GM18511 (cell line): ENCODE measurements at regions not wholly inside any gene's neighbourhood (a gene's known extent, or its start where the extent isn't known, plus 50 kb on each side); places are given as distances from the start of the nearest gene placed in this dataset.

Experiments used
- ATAC-seq: cut with Tn5 transposase; IDR thresholded peaks from one replicate; pipeline ENCODE4 v1.9.1; 2021; ENCODE audit warnings: mild to moderate bottlenecking, moderate library complexity; ENCODE audit not compliant: unreplicated experiment

DNA sequence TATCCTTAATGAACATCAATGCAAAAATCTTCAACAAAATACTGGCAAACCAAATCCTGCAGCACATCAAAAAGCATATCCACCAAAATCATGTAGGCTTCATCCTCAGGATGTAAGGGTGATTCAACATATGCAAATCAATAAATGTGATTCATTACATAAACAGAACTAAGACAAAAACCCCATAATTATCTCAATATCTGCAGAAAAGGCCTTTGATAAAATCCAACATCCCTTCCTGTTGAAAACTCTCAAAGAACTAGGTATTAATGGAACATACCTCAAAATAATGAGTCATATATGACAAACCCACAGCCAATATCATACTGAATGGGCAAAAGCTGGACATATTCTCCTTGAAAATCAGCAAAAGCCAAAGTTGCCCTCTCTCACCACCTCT is 54.6 kb upstream of the DEPDC1 start:
- no peak for ATAC-seq

DNA sequence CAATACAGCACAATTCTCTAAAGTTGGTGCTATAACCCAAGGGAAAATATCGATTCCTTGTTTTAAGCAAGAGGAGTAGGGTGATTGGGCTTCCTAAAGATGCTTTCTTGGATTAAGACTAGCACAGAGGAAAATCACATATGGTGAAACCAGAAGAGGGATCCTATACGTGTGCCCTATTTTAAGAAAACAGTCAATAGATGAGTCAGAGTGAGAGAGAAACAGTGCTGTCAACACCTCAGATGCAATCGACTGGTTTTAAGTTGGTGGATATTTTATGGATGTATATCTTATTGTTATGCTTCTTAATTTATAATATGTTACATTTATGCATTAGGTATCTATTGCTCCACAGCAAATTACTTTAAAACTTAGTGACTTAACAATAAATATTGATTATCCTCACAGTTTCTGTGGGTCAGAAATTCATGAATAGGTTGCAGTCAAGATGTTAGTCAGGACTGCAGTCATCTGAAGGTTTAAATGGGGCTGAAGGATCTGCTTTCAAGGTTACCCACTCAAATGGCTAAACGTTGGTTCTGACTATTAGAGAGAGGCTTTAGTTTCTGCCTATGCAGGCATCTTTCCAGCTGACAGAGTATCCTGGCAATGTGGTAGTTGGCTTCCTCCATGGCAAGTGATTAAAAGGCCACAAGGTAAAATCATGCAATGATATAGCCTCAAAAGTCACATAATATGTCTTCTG is 61.6 kb upstream of the DEPDC1 start:
- ATAC-seq: no peak

DNA sequence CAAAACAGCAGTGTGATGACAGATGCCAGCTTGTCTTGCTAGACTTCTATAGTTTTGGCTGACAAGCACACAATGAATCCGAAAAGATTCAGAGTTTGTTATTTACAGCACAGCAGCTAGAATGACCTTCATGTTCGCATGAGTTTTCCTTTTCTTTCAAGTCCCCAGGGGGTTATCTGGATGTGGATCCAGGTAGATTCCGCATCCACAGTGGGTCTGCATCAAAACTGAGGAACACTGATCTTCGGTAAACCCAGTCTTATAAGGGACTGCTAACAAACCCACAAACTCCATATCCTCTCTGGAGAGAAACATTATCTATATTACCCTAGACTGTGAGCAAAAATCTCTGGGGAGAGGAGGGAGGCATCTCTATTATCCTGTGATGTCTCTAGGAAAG is 69.0 kb upstream of the DEPDC1 start:
- ATAC-seq: no peak

DNA sequence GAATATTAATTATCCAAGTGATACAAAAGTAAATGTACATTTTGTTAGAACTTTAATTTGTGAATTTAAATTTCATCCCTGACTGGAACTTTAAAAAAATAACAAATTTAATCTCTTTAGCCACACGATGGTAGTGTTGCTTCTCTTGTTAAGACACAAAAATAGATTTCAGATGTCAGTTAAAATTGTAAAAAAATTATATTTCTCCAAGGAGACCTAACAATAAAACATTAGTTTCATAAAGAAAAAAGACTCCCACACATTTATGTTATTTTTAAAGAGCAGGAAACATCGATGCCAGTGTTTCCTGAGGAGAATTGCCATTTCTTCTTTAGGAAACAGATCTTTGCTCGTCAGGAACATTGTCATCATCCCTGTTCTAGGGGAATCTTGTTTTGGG is 74.0 kb upstream of the DEPDC1 start:
- ATAC-seq: no peak

DNA sequence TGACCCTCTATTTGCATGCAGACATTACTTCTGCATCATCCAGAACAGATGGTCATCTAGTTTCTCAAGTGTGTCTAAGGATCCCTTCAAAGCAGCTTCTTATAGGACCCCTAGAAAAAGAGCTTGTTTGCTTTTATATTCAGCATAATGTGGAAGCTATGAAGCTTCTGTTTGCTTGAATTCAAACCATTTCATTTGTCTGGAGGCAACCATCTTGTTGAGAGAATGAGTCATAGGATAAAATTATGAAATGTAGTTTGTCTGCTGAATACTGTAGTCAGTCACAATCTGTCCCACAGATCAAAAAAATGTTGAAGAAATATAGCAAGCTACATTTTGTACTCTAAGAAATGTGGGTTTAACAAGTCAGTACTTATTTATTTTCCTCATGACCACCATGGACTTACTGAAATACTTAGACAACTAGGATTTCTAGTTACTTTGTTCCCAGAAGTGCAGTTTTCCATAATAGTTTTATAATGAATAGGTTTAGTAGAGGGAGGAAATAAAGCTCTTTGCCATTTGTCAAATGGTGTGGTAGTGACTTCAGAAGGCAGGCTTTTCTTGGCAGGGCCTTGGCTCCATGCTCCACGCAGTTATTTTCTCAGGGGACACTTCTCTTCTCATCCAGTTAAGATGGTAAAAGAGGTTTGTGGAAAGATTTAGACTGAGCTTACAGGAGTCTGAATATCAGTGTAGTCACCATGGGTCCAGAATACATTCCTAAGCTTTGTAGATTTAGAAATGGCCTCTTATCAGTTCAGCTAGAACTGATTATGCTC is 74.8 kb upstream of the DEPDC1 start:
- ATAC-seq: no peak

DNA sequence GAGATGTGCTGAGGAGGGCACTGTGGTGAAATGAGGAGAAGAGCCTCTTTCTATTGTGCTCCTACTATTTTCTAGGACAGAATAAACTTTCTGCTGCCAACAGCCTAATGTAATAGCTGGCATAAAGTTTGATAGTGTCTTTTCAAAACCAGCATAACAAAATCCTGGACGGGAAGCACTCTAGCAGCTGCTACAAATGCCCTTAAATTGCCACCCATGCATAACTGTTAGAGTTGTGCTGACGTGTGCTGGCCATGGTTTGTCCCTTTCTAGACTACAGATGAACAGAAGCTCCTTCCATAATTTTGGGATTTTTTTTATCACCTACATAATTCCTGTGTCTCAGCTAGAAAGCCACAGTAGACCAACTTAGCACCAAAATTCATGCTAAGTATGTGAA is 88.5 kb upstream of the DEPDC1 start:
- no peak for ATAC-seq

DNA sequence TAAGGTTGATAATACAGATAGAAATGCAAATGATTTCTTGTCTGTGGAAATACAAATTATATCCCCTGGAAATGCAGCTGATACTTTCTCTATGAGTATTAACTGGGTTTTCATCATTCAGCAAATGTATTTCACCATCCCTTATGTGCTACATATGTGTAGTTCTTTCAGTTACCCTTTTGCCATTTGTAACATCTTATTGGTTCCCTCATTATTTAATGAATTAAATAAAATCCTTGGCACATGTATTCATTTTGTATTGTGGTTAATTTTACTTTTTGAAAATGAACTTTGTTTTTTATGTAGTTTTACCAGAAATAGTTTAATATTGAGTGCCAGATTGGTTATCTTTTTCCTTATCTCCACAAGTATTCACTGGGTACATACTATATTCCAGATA is 89.9 kb upstream of the DEPDC1 start:
- ATAC-seq: no peak

DNA sequence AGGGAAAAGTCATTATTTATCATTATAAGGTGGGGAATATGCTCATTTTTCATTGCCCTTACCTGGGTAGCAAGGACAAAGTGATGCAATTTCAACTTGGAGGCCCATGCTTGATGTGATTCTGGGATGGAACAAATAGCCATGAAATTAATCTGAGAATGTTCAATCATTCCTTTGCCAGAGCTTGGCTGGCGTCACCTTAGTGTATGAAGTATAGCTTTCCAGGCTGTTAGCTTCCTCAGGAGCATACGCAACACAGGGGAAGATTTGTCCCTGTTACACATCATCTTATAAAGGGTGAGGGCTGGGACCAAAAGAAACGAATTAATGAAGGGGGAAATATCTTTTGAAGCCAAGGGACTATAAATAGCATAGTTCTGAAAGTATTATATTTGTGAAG is 91.4 kb upstream of the DEPDC1 start:
- no peak for ATAC-seq

DNA sequence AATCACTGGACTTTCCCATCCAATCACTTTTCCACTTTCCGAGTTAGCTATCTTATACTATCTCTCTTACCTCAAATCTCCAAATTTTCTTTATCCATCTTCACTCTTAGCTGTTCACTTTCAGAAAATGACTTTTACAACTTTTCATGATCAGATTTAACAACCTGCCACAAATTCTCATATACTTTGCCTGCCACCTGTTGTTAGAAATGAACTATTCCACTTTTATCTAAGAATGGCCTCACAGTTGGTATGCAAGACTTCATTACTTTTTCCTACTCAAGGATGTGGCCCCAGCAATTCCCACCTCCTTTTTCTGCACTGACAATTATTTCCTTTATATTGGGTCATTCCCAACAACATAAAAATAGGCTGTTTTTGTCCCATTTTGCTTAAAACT is 93.6 kb upstream of the DEPDC1 start:
- no peak for ATAC-seq

DNA sequence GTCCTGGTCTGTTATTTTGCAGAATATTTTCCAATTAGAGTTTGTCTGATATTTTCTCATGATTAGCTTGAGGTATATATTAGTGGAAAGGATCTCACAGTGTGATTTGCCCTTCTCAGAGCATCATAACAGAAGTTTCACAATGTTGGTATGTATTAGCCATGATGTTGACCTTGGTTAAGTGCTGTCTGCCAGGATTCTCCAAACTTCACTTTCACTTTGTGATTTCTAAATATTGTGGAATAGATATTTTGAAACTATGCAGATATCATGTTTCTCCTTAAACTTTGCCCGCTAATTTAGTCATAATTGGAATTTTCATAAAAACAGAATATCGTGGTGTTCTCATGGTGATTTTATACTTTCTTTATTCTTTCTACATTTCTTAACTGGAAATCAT is 98.0 kb upstream of the DEPDC1 start:
- no peak for ATAC-seq

DNA sequence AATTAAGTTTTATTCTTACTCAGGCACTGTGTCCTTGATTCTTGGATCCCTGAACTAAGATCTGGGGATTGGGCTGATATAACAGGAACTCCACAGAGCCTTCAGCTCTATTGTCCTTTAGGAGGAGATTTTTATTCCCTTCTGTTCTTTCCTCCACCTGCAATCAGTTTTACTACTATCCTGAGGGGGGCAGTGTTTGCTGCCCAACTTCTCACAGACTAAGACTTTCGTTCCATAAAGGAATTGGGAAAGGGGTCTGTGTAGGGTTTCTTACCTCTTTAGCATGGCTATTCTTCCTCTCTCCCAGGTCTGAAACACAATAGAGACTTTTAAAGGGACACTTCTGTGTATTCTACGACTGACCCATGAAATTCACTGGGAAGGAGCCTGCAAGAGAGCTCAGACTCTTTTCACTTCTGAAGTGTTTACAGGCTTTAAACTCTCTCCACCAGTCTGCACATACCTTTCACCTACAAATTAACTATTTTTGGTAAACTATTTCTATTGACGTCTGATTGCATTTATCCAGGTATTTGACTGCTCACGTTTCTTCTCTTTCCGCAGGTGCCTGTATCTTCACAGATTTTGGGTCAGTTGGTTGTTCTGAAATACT is 103.3 kb upstream of the DEPDC1 start:
- ATAC-seq: no peak

DNA sequence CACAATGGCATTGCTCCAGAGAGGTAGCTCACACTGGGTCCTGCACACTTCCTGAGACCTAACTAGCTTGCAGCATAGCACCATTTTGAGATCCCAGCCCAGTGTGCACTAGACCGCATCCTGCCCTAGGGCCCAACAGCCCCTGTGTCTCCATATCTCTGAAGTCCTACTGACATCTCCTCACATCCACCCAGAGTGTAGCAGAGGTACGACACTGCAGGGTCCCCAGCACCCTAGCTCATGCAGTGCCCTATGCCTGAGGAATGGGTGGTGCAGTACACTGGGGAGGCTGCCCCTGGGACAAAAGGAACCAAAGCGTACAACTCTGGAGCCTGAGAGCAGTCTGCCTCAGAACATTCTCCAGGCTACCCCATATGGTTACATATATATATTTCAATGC is 111.4 kb upstream of the DEPDC1 start:
- no peak for ATAC-seq

DNA sequence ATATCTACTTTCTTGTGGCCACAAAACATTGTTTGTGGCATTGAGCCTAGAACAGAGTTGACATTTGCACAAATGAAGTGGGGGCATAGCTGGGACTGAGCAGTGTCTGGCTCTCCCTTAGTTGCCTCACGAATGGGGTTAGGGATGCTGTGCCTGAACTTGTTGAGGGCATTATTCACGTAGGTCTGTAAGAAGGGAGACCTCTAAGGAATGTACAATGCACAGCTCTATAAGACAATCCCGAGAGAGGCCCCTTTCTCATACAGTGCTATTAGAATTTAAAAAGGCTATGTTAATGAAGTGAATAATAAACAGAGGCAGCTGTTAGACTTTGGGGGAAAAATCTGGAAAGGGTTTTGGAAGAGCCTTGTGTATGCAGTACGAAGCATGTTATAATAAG is 118.4 kb upstream of the DEPDC1 start:
- no peak for ATAC-seq

DNA sequence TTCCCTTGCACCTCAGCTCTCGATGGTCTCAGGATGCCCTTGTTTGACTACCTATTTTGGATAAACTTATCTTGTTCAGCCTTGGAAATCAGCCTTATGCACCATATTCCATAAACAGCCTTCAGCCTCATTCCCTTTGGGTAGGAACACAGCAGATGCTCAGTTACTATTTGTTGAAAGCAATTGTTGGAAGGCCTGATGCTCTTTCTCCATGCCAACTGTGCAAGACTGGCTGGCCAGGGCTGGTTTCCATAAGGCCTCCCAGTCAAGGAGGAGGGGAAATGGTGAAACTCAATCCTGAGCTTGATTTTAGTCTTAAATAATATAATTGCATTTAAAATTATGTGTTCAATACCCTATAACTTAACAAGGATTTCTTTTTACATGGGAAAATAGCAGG is 121.1 kb upstream of the DEPDC1 start:
- ATAC-seq: no peak

DNA sequence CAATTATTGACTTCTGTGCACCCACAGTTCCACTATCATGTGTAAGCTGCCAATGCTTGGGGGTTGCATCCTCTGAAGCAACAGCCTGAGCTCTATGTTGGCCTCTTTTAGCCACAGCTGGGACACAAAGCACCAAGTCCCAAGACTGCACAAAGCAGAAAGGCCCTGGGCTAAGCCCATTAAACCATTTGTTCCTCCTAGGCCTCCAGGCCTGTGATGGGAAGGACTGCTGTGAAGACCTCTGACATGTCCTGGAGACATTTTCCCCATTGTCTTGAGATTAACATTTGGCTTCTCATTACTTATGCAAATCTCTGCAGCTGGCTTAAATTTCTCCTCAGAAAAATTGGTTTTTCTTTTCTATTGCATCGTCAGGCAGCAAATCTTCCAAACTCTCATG is 123.7 kb upstream of the DEPDC1 start:
- ATAC-seq: no peak

DNA sequence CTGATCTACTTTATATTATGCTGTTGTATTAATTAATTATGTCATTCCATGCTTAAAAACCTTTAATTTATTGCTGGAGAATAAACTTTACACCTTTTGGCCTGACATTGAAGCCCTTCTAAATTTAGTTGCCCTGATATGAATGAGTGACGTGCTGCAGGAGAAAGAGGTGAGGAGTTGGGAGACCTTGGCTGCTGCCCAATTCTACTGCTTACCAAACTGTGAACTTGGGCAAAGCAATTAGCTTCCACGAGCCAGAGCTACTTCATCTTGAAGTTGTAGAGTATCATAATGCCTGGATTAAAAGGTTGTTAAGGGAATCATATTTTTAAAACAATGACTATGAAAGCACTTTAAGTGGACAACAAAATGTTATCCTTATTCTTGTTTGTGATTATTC is 126.8 kb upstream of the DEPDC1 start:
- ATAC-seq: no peak

DNA sequence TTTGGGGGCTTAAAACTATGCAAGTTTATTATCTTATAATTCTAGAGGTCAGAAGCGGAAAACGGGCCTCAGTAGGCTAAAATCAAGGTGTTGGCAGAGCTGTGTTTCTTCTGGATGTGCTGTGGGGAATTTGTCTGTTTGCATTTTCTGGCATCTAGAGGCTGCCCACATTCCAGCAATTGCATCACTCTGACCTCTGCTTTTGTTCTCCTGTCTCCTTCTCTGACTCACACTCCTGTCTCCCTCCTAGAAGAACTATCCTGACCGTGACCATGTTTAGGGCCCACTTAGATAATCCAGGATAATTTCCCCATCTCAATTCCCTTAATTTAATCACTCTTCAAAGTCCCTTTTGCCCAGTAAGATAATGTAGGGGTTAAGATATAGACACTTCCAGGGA is 127.4 kb upstream of the DEPDC1 start:
- no peak for ATAC-seq

DNA sequence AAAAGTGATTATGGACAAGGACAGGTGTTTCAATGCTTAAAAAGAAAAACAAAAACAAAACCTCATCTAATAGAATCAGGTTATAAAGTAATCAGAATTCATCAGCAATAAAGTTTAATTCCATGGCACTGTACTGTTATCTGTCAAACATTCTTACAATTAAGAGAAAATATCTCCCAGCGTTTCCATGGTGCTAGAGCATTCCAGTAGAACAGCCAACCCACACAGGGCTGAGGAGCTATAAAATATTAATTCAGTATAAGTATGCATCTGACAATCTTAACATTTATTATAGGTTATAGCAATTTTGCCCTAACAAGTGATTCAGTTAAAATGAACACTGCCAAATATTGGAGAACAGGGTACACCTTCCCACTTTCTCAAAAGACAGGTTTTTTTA is 128.7 kb upstream of the DEPDC1 start:
- no peak for ATAC-seq

DNA sequence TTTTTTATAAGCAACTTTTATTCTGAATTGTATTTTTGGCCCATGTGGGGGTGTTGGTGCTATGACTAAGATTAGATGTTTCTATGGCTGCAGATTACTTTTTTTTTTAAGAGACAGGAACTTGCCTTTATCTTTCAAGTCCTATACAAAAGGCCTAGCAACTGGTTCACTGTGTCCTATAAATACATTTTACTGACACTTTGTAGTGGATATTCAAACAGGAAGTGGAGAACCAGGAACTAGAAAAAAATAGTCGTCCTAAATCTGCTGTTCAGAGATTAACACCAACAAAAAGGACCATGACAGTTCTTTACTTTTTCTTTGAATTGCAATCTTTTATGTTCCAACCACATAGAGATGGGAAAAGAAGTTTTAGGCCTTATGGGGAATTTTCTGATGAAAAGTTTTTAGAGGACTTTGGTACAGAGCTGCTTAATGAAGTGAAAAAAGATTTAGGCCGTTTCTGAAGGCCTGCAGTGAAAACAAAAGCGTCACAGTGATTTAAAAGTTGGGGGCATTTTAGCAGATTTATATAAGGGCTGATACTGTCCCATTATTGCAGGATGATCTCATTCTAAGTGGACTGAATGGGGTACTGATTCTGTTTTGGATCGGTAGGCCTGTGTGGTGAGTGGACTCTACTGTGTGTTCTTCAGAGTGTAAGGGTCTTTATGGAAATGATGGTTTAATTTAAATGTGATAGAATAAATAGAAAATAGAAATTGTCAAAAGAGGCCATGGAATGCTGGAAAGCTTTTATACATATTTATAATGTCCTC is 136.4 kb upstream of the DEPDC1 start:
- no peak for ATAC-seq

DNA sequence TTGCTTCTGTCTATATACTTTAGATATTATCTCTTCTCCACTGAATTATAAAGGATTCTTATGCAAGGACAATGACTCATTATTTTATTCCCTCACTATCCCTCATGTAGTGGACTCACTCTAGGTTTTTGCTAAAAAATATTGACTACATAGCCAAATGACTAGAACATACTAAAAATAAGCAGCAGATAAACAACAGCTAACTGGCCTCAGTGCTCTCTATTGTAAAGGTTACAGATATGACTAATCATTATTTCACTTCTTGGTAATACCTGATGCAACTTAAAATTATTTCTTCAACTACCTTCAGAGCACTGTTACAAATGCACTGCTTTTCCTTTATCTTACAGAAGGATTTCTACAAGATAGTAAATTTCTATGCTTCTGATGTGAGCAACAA is 147.6 kb upstream of the DEPDC1 start:
- no peak for ATAC-seq

DNA sequence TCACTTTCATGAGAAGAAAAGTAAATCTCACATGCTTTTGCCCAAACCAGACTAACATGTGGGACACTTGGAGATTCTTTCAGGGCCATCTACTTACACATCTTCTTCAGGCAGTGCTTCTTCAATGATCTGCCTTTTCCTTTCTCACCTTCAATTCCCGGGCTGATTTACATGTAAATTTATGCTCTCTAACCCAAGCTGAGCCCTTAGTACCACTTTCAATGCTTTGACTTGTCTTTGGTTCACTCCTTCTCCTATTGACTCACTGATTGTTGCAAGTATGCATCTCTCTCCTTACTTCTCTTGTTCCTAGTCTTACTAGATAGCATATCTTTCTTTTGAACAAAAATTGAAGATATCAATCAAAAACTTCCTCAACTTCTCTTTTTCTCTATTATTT is 154.2 kb upstream of the DEPDC1 start:
- no peak for ATAC-seq

DNA sequence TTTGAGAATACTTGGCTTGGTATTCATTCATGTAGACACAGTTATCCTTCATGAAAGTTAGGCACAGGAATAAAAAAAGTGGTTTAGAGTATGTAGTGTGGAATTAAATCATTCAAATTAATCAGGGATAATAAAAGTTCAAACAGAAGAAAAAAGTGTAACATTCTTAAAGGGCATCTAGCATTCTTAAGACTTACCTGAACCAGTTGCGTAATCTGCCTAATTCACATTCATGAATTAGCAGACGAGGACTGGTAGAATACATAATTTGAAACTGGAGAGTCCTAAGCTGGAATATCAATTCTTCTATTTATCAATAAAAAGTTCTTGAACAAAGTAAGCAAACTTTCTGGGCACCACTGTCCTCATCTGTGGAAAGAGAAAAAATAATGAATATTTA is 157.0 kb upstream of the DEPDC1 start:
- ATAC-seq: no peak
